ENCODE measurements at regions not wholly inside any gene's neighbourhood (a gene's known extent, or its start where the extent isn't known, plus 50 kb on each side); places are given as distances from the start of the nearest gene placed in this dataset.

DNA sequence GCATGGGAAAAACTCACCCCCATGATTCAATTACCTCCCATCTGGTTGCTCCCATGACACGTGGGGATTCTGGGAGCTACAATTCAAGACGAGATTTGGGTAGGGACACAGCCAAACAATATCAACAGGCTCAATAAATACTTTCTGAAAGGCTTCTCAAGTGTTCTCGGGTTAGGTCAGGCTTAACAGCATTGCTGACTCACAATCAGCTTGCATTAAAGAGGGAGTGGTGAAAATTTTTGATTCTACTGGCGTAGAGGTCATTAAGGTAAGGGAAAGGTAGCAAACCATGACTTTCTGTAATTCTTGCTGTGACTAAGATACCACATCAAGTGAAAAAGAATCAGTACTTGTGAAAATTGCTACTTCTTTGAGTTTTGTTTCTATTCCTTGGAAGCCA is 126.4 kb downstream of the JCAD start:
- in situ Hi-C loops (cut with MboI) (no loop called here), intact Hi-C loops (cut with micrococcal nuclease) (no loop called here)
- no TSS peak for BruUV-seq (replicated peaks)
- ChIA-PET POLR2A (no interaction called here), CTCF (ENCODE audit: low intra/inter-chr PET ratio) (no interaction called here)
- Histone ChIP-seq H4K20me1 (replicated peaks; ENCODE audit: control insufficient read depth, insufficient read depth, low read length) (no peaks in the 10 kb centered on the region), H3K9ac (ENCODE audit: insufficient read depth in 1 of 2, low read depth in 2 of 2, low read length in 2 of 2) (no peak overlapping the region), H3K4me3 (no peak overlapping the region), H3K4me1 (replicated peaks in 1 of 2; ENCODE audit: control insufficient read depth in 2 of 2, insufficient read depth in 2 of 2, low read length in 2 of 2) (no peaks in the 10 kb centered on the region), H3K9me3 (replicated peaks; ENCODE audit: control insufficient read depth, insufficient read depth, low read depth, low read length) (no peaks in the 10 kb centered on the region), H3K27me3 (ENCODE audit: control insufficient read depth in 2 of 2, insufficient read depth in 2 of 2, low read length in 2 of 2) (peaks cover 0 to 5% of the 10 kb centered on the region in 2 experiments; a peak in 3 of 5 replicates), H3K4me2 (ENCODE audit: insufficient read depth, low read length) (no peak overlapping the region), H3K36me3 (ENCODE audit: control insufficient read depth, insufficient read depth, low read length) (no peaks in the 10 kb centered on the region), H3K79me2 (ENCODE audit: control insufficient read depth, insufficient read depth, low read length) (no peaks in the 10 kb centered on the region), H3K27ac (ENCODE audit: extremely low read depth, low read depth, low read length) (no peak overlapping the region), H2AFZ (ENCODE audit: low read depth, low read length) (no peak overlapping the region), H3K9me1 (ENCODE audit: control insufficient read depth, insufficient read depth, low read length) (no peaks in the 10 kb centered on the region)
- TF ChIP-seq U2AF2 (optimal IDR thresholded peaks at IDR 0.05; ENCODE audit: low read depth, low read length) (no peak), ZNF584 (CRISPR knock-in tag; IDR thresholded peaks at IDR 0.05; ENCODE audit: low read depth) (no peak), POU5F1 (IDR thresholded peaks at IDR 0.05; ENCODE audit: borderline replicate concordance, low read depth, low read length, partially characterized antibody) (no peak), PHTF2 (CRISPR knock-in tag; IDR thresholded peaks at IDR 0.05) (no peak), RFX5 (IDR thresholded peaks at IDR 0.05; ENCODE audit: low read depth, low read length) (no peak), ZNF277 (CRISPR knock-in tag; IDR thresholded peaks at IDR 0.05; ENCODE audit: borderline replicate concordance) (no peak), ZNF274 (IDR thresholded peaks at IDR 0.05; ENCODE audit: borderline replicate concordance, low read depth, low read length) (no peak)
- TF ChIP-seq, protein P1, sequence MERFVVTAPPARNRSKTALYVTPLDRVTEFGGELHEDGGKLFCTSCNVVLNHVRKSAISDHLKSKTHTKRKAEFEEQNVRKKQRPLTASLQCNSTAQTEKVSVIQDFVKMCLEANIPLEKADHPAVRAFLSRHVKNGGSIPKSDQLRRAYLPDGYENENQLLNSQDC (CRISPR knock-in tag; IDR thresholded peaks at IDR 0.05): no peak
- 2% methylated on average over 4 of the region's 4 CpGs for WGBS (ENCODE audit: insufficient coverage, low coverage, missing lambda C conversion rate)
- FAIRE-seq: no peak
- DNase-seq (ENCODE audit: extremely low read depth in 1 of 4, low spot score in 3 of 4): no peak
- no peak for ATAC-seq

All from K562 (cell line).